H9 (cell line): ENCODE measurements at regions not wholly inside any gene's neighbourhood (a gene's known extent, or its start where the extent isn't known, plus 50 kb on each side); places are given as distances from the start of the nearest gene placed in this dataset.

Experiments
- DNase-seq: peaks from one replicate; pipeline ENCODE4 v3.0.0-alpha.2; 2017
- H2AFZ ChIP-seq: one replicate; pipeline ENCODE4 v1.6.1; 2013; ENCODE audit warnings: mild to moderate bottlenecking, low read length, control low read depth, moderate library complexity
- H2AK5ac ChIP-seq: 2 replicates; pipeline ENCODE4 v1.6.1; 2013; ENCODE audit warnings: low read length, control low read depth, mixed read lengths; ENCODE audit not compliant: insufficient read length
- H2BK120ac ChIP-seq: one replicate; pipeline ENCODE4 v1.6.1; 2013; ENCODE audit warnings: low read depth, mild to moderate bottlenecking, low read length, control low read depth, inconsistent platforms; ENCODE audit not compliant: poor library complexity, severe bottlenecking
- H2BK12ac ChIP-seq: 2 replicates; pipeline ENCODE4 v1.6.1; 2013; ENCODE audit warnings: low read length, control low read depth, mixed read lengths, low read depth; ENCODE audit not compliant: insufficient read length
- H2BK15ac ChIP-seq: 2 replicates; pipeline ENCODE4 v1.6.1; 2013; ENCODE audit warnings: low read depth, low read length, control low read depth
- H2BK20ac ChIP-seq: one replicate; pipeline ENCODE4 v1.6.1; 2013; ENCODE audit warnings: low read depth, mild to moderate bottlenecking, low read length, control low read depth, inconsistent platforms; ENCODE audit not compliant: poor library complexity, severe bottlenecking
- H2BK5ac ChIP-seq: 2 replicates; pipeline ENCODE4 v1.6.1; 2013; ENCODE audit warnings: low read length, control low read depth, mixed read lengths; ENCODE audit not compliant: insufficient read length
- H3K14ac ChIP-seq: 2 replicates; pipeline ENCODE4 v1.6.1; 2013; ENCODE audit warnings: low read length, control low read depth; ENCODE audit not compliant: insufficient read depth
- H3K18ac ChIP-seq: 2 replicates; pipeline ENCODE4 v1.6.1; 2013; ENCODE audit warnings: low read depth, mild to moderate bottlenecking, mixed read lengths, low read length, control low read depth; ENCODE audit not compliant: insufficient read length
- H3K23ac ChIP-seq: 2 replicates; pipeline ENCODE4 v1.6.1; 2013; ENCODE audit warnings: low read length, control low read depth, mixed read lengths, low read depth; ENCODE audit not compliant: insufficient read length
- H3K23me2 ChIP-seq: 2 replicates; pipeline ENCODE4 v1.6.1; 2013; ENCODE audit warnings: low read depth, mild to moderate bottlenecking, mixed read lengths, low read length, control low read depth; ENCODE audit not compliant: insufficient read length, poor library complexity, severe bottlenecking
- H3K27ac ChIP-seq: 2 replicates; pipeline ENCODE4 v1.5.1; 2013; ENCODE audit warnings: low read length, control low read depth, mixed read lengths, low read depth; ENCODE audit not compliant: insufficient read length
- H3K27me3 ChIP-seq: 2 replicates; pipeline ENCODE4 v1.6.1; 2013; ENCODE audit warnings: low read length, control low read depth, inconsistent platforms; ENCODE audit not compliant: insufficient read depth
- H3K4ac ChIP-seq: 2 replicates; pipeline ENCODE4 v1.6.1; 2013; ENCODE audit warnings: low read depth, mild to moderate bottlenecking, control low read depth, inconsistent platforms, low read length, moderate library complexity
- H3K4me1 ChIP-seq: 2 replicates; pipeline ENCODE4 v1.6.1; 2013; ENCODE audit warnings: low read length, control low read depth, inconsistent platforms; ENCODE audit not compliant: insufficient read depth
- H3K4me2 ChIP-seq: 2 replicates; pipeline ENCODE4 v1.6.1; 2013; ENCODE audit warnings: low read length, control low read depth, mixed read lengths; ENCODE audit not compliant: insufficient read length, insufficient read depth
- H3K56ac ChIP-seq: 2 replicates; pipeline ENCODE4 v1.6.1; 2013; ENCODE audit warnings: low read depth, mild to moderate bottlenecking, mixed read lengths, low read length, control low read depth; ENCODE audit not compliant: insufficient read length
- H3K79me1 ChIP-seq: 2 replicates; pipeline ENCODE4 v1.6.1; 2013; ENCODE audit warnings: low read depth, mild to moderate bottlenecking, moderate library complexity, low read length, control low read depth, inconsistent platforms; ENCODE audit not compliant: insufficient read depth, poor library complexity, severe bottlenecking
- H3K79me2 ChIP-seq: 2 replicates; pipeline ENCODE4 v1.6.1; 2013; ENCODE audit warnings: low read length, control low read depth, inconsistent platforms; ENCODE audit not compliant: insufficient read depth
- H3K9ac ChIP-seq: 2 replicates; pipeline ENCODE4 v1.6.1; 2013; ENCODE audit warnings: low read length, control low read depth, mixed read lengths; ENCODE audit not compliant: insufficient read length; ENCODE audit errors: extremely low read depth
- H3K9me3 ChIP-seq: one replicate; pipeline ENCODE4 v1.6.1; 2013; ENCODE audit warnings: low read depth, low read length, inconsistent platforms; ENCODE audit not compliant: control insufficient read depth
- H3T11ph ChIP-seq: one replicate; pipeline ENCODE4 v1.6.1; 2013; ENCODE audit warnings: mild to moderate bottlenecking, low read length, control low read depth, inconsistent platforms
- H4K20me1 ChIP-seq: one replicate; pipeline ENCODE4 v1.6.1; 2013; ENCODE audit not compliant: control insufficient read depth, insufficient read length, insufficient read depth
- H4K5ac ChIP-seq: 2 replicates; pipeline ENCODE4 v1.6.1; 2013; ENCODE audit warnings: low read depth, mild to moderate bottlenecking, mixed read lengths, low read length, control low read depth; ENCODE audit not compliant: insufficient read length
- H4K8ac ChIP-seq: replicated peaks from 2 replicates; pipeline ENCODE4 v1.6.1; 2013; ENCODE audit warnings: low read length, control low read depth, mixed read lengths, low read depth; ENCODE audit not compliant: insufficient read length
- H4K91ac ChIP-seq: 2 replicates; pipeline ENCODE4 v1.6.1; 2013; ENCODE audit warnings: low read depth, mild to moderate bottlenecking, moderate library complexity, mixed read lengths, low read length, control low read depth; ENCODE audit not compliant: insufficient read length
- H3K27ac Mint-ChIP-seq, 3 experiments: 2 replicates in 2 of 3; 3 replicates in 1 of 3; pipeline ENCODE4 v1.8.0; 2020 to 2021; ENCODE audit warnings: mixed read lengths in 3 of 3, mild to moderate bottlenecking in 1 of 3, moderate library complexity in 1 of 3
- H3K27me3 Mint-ChIP-seq: 2 replicates; pipeline ENCODE4 v1.8.0; 2021; ENCODE audit warnings: low read depth, mild to moderate bottlenecking, moderate library complexity, mixed read lengths
- H3K36me3 Mint-ChIP-seq, 3 experiments: 2 replicates in 2 of 3; 3 replicates in 1 of 3; pipeline ENCODE4 v1.8.0; 2020 to 2021; ENCODE audit warnings: low read depth in 3 of 3, mixed read lengths in 3 of 3; ENCODE audit not compliant: insufficient read depth in 1 of 3
- H3K4me1 Mint-ChIP-seq, 2 experiments: 2 replicates each; pipeline ENCODE4 v1.8.0; 2020; ENCODE audit warnings: mixed read lengths in 2 of 2
- H3K4me3 Mint-ChIP-seq, 2 experiments: 2 replicates in 1 of 2; 3 replicates in 1 of 2; pipeline ENCODE4 v1.8.0; 2020 to 2021; ENCODE audit warnings: mild to moderate bottlenecking in 2 of 2, mixed read lengths in 2 of 2, moderate library complexity in 1 of 2
- H3K9me3 Mint-ChIP-seq, 2 experiments: 2 replicates in 1 of 2; 3 replicates in 1 of 2; pipeline ENCODE4 v1.8.0; 2020; ENCODE audit warnings: mild to moderate bottlenecking in 2 of 2, mixed read lengths in 2 of 2, moderate library complexity in 1 of 2
- CTCF ChIP-seq: fragments of 200-600 bp; sonication (generic); conservative IDR thresholded peaks from 3 replicates; pipeline ENCODE4 v1.8.0; 2021; ENCODE audit warnings: antibody characterized with exemption, mild to moderate bottlenecking

- Histone ChIP-seq H3K23me2 (no peaks in the 10 kb centered on the region), H4K20me1 (no peaks in the 10 kb centered on the region), H2AFZ (no peak overlapping the region), H3K4ac (no peak overlapping the region), H3T11ph (no peak overlapping the region), H2BK5ac (no peak overlapping the region), H3K9me3 (no peaks in the 10 kb centered on the region), H4K5ac (no peak overlapping the region), H3K23ac (no peak overlapping the region), H3K79me1 (no peaks in the 10 kb centered on the region), H4K8ac (no peak overlapping the region), H3K4me2 (no peak overlapping the region), H3K79me2 (no peaks in the 10 kb centered on the region), H2BK12ac (no peak overlapping the region), H3K14ac (no peak overlapping the region), H2AK5ac (no peak overlapping the region), H3K4me1 (peaks cover 5% of the 10 kb centered on the region; the same call in 1 of the 2 replicates), H3K27me3 (no peaks in the 10 kb centered on the region), H3K18ac (no peak overlapping the region), H2BK20ac (no peak overlapping the region), H2BK15ac (no peak overlapping the region), H4K91ac (no peak overlapping the region), H2BK120ac (no peak overlapping the region), H3K56ac (no peak overlapping the region), H3K9ac (no peak overlapping the region), H3K27ac (no peak overlapping the region)
- Mint-ChIP-seq H3K4me3 (no peak overlapping the region), H3K4me1 (peaks cover 18 to 21% of the 10 kb centered on the region in 2 experiments), H3K36me3 (no peaks in the 10 kb centered on the region), H3K27me3 (no peaks in the 10 kb centered on the region), H3K27ac (no peak overlapping the region), H3K9me3 (no peaks in the 10 kb centered on the region)
- no peak for TF ChIP-seq CTCF
- DNase-seq = no peak
Measured at GRCh38 chr4:124934916-124935315, 222.4 kb upstream of the ANKRD50 start.
